PC-9 (cell line): ENCODE measurements at regions not wholly inside any gene's neighbourhood (a gene's known extent, or its start where the extent isn't known, plus 50 kb on each side); places are given as distances from the start of the nearest gene placed in this dataset.

Experiments used
- BruUV-seq: library from RNA; stranded (reverse); fragments of 400-500 nt; replicated peaks from 2 replicates; lab custom pipeline; 2021; lab: Mats Ljungman, UMichigan
- CTCF ChIA-PET: fragments of 300-600 bp; sonication (Branson Sonifier 250); formaldehyde crosslinking; loops from one replicate; lab custom pipeline; 2022; ENCODE audit warnings: antibody characterized with exemption; lab: Charles Lee
- POLR2A ChIA-PET: fragments of 300-600 bp; sonication (Branson Sonifier 250); formaldehyde crosslinking; loops from one replicate; lab custom pipeline; 2022; ENCODE audit warnings: antibody characterized with exemption; ENCODE audit not compliant: unreplicated experiment; lab: Charles Lee
- DNase-seq, 2 experiments: peaks; one replicate each; pipeline versions ENCODE4 v3.0.0 to v3.0.0-alpha.2; 2015 to 2022; ENCODE audit warnings: mixed read lengths in 1 of 2
- H2AFZ ChIP-seq: fragments of 200-600 bp; sonication (generic); 2 replicates; pipeline ENCODE4 v1.8.1; 2017; ENCODE audit warnings: antibody characterized with exemption
- H3F3A ChIP-seq: fragments of 200-600 bp; sonication (generic); 2 replicates; pipeline ENCODE4 v1.8.1; 2017; ENCODE audit warnings: antibody characterized with exemption, mild to moderate bottlenecking, low read depth; ENCODE audit not compliant: insufficient read depth
- H3K27ac ChIP-seq: fragments of 200-600 bp; sonication (generic); 2 replicates; pipeline ENCODE4 v1.6.1; 2016; ENCODE audit warnings: mixed run types
- H3K27me3 ChIP-seq: fragments of 200-600 bp; sonication (generic); 2 replicates; pipeline ENCODE4 v1.6.1; 2016; ENCODE audit warnings: low read depth, mixed run types; ENCODE audit not compliant: insufficient read depth
- H3K36me3 ChIP-seq: fragments of 200-600 bp; sonication (generic); 2 replicates; pipeline ENCODE4 v1.6.1; 2016; ENCODE audit warnings: low read depth, mixed run types
- H3K4me1 ChIP-seq: fragments of 200-600 bp; sonication (generic); replicated peaks from 2 replicates; pipeline ENCODE4 v1.6.1; 2016; ENCODE audit warnings: mixed run types; ENCODE audit not compliant: insufficient read depth
- H3K4me2 ChIP-seq: fragments of 200-600 bp; sonication (generic); 2 replicates; pipeline ENCODE4 v1.6.1; 2017; ENCODE audit warnings: mixed run types
- H3K4me3 ChIP-seq: fragments of 200-600 bp; sonication (generic); 2 replicates; pipeline ENCODE4 v1.6.1; 2016; ENCODE audit warnings: mixed run types
- H3K79me2 ChIP-seq: fragments of 200-600 bp; sonication (generic); 2 replicates; pipeline ENCODE4 v1.6.1; 2017; ENCODE audit warnings: low read depth, mixed run types
- H3K9me2 ChIP-seq: fragments of 200-600 bp; sonication (generic); 2 replicates; pipeline ENCODE4 v1.8.1; 2017; ENCODE audit warnings: mild to moderate bottlenecking; ENCODE audit not compliant: insufficient read depth
- H3K9me3 ChIP-seq: fragments of 200-600 bp; sonication (generic); 2 replicates; pipeline ENCODE4 v1.8.1; 2016; ENCODE audit warnings: low read depth; ENCODE audit not compliant: insufficient read depth
- H4K20me1 ChIP-seq: fragments of 200-600 bp; sonication (generic); 2 replicates; pipeline ENCODE4 v1.8.1; 2017; ENCODE audit not compliant: insufficient read depth
- CTCF ChIP-seq: fragments of 200-600 bp; sonication (generic); conservative IDR thresholded peaks from 2 replicates; pipeline ENCODE4 v1.6.1; 2017; ENCODE audit warnings: mixed run types, antibody characterized with exemption, mild to moderate bottlenecking, moderate library complexity
- EZH2 ChIP-seq: fragments of 200-600 bp; sonication (generic); IDR thresholded peaks from 2 replicates; pipeline ENCODE4 v1.8.0; 2017; ENCODE audit warnings: antibody characterized with exemption, low read depth
- intact Hi-C: fragments of 100-400 bp; cut with micrococcal nuclease; formaldehyde crosslinking; loops from one replicate; pipeline ENCODE4 v1.10.0; 2022; ENCODE audit not compliant: unreplicated experiment

- Histone ChIP-seq H3K4me1 (no peaks in the 10 kb centered on the region), H4K20me1 (no peaks in the 10 kb centered on the region), H3K79me2 (no peaks in the 10 kb centered on the region), H3K9me3 (no peaks in the 10 kb centered on the region), H3K4me2 (no peak overlapping the region), H3K9me2 (no peaks in the 10 kb centered on the region), H3F3A (no peaks in the 10 kb centered on the region), H3K4me3 (no peak overlapping the region), H3K27ac (no peak overlapping the region), H3K36me3 (no peaks in the 10 kb centered on the region), H2AFZ (no peak overlapping the region), H3K27me3 (no peaks in the 10 kb centered on the region)
- no TSS peak for BruUV-seq
- intact Hi-C loops: no loop called here
- no peak for TF ChIP-seq CTCF
- no peak for TF ChIP-seq EZH2
- DNase-seq: no peak
- ChIA-PET POLR2A (no interaction called here), CTCF (no interaction called here)
Measured at GRCh38 chr11:28420099-28420498, 311.9 kb downstream of the METTL15 start.

DNA sequence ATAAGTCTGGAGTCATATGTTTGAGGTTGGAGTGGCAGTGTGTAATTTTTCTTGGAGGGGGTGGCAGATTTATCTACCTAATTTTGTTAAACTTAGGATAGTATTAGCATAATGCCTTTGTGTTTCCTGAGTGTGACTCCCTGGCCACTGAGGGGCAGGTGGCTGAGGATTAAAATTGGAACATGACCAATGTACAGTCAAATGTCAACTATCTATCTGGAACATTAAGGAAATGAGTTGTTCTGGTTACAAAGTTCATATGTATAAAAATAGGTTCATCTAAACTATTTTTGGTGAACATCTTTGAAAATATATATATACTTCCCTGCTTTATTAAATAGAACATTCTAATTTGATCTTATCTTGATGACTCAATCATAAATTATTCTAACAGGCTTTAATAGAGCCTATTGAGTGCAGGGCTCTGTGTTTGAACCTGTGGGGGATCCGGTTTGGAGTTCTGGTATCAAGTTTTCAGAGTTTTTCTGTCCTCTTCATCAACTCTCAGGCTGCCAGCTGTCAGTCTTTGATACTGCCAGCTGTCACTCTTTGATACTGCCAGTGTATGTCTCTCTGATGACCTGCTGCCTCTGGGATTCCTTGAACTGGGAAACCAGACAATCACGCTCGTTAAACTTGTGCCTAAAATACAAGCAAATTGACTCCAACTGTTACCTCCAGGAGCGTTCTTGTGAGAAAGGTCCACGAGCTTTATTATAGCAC is 309.6 kb downstream of the METTL15 start:
- Histone ChIP-seq H3K4me3 (no peak overlapping the region), H3F3A (no peaks in the 10 kb centered on the region), H2AFZ (no peak overlapping the region), H3K27me3 (no peaks in the 10 kb centered on the region), H3K9me3 (no peaks in the 10 kb centered on the region), H3K4me1 (no peaks in the 10 kb centered on the region), H3K4me2 (no peak overlapping the region), H3K79me2 (no peaks in the 10 kb centered on the region), H3K9me2 (no peaks in the 10 kb centered on the region), H4K20me1 (no peaks in the 10 kb centered on the region), H3K27ac (no peak overlapping the region), H3K36me3 (no peaks in the 10 kb centered on the region)
- intact Hi-C loops: no loop called here
- POLR2A ChIA-PET: no interaction called here
- DNase-seq: no peak
- CTCF ChIA-PET: no interaction called here
- no peak for TF ChIP-seq CTCF
- no peak for TF ChIP-seq EZH2
- no TSS peak for BruUV-seq

- POLR2A ChIA-PET: no interaction called here
- TF ChIP-seq CTCF: no peak
- TF ChIP-seq EZH2: no peak
Measured at GRCh38 chr11:28412029-28412428, 303.8 kb downstream of the METTL15 start.

More at GRCh38 chr11:28412029-28412428, 303.8 kb downstream of the METTL15 start:
- Histone ChIP-seq H3K27ac (no peak overlapping the region), H3K4me3 (no peak overlapping the region), H3K4me2 (no peak overlapping the region), H3K79me2 (no peaks in the 10 kb centered on the region), H3K27me3 (no peaks in the 10 kb centered on the region), H3K4me1 (no peaks in the 10 kb centered on the region), H3F3A (no peaks in the 10 kb centered on the region), H3K9me2 (no peaks in the 10 kb centered on the region), H4K20me1 (no peaks in the 10 kb centered on the region), H3K36me3 (no peaks in the 10 kb centered on the region), H3K9me3 (no peaks in the 10 kb centered on the region), H2AFZ (no peak overlapping the region)
- no peak for DNase-seq
- CTCF ChIA-PET: no interaction called here
- intact Hi-C loops: no loop called here
- BruUV-seq: no TSS peak
